HepG2 (cell line): ENCODE measurements at regions not wholly inside any gene's neighbourhood (a gene's known extent, or its start where the extent isn't known, plus 50 kb on each side); places are given as distances from the start of the nearest gene placed in this dataset.

Experiments used
- ARHGAP35 ChIP-seq: sonication (generic); formaldehyde crosslinking; IDR thresholded peaks from 2 replicates; pipeline ENCODE4 v1.9.0; 2022; ENCODE audit warnings: mild to moderate bottlenecking, inconsistent platforms, moderate library complexity, missing genetic modification reagents, borderline replicate concordance
- ATF2 ChIP-seq: sonication (generic); formaldehyde crosslinking; IDR thresholded peaks from 2 replicates; pipeline ENCODE4 v1.4.0; 2020; ENCODE audit warnings: missing genetic modification reagents
- CENPBD1 ChIP-seq: sonication (generic); formaldehyde crosslinking; IDR thresholded peaks from 2 replicates; pipeline ENCODE4 v1.8.0; 2022; ENCODE audit warnings: missing genetic modification reagents, low read depth, mild to moderate bottlenecking, borderline replicate concordance
- EHMT2 ChIP-seq: fragments of 200-600 bp; sonication (generic); IDR thresholded peaks from 2 replicates; pipeline ENCODE4 v1.7.0; 2017; ENCODE audit warnings: antibody characterized with exemption, low read depth, low read length, borderline replicate concordance
- FOXA1 ChIP-seq, 2 experiments: fragments of 450-650 bp in 1 of 2; sonication (generic) in 1 of 2; formaldehyde crosslinking in 1 of 2; IDR thresholded peaks; 2 replicates each; pipeline versions ENCODE4 v1.4.0 to v1.6.1; 2016 to 2020; ENCODE audit warnings: missing genetic modification reagents in 1 of 2
- FOXA3 ChIP-seq: IDR thresholded peaks from 2 replicates; pipeline ENCODE4 v1.6.1; 2016; ENCODE audit warnings: missing genetic modification reagents, missing compliant biosample characterization
- KDM6A ChIP-seq: IDR thresholded peaks from 2 replicates; pipeline ENCODE4 v1.6.1; 2016; ENCODE audit warnings: low read depth
- MYPOP ChIP-seq: sonication (generic); formaldehyde crosslinking; IDR thresholded peaks from 2 replicates; pipeline ENCODE4 v1.8.1; 2023; ENCODE audit warnings: mild to moderate bottlenecking, moderate library complexity, missing genetic modification reagents
- NCOA2 ChIP-seq: sonication (generic); formaldehyde crosslinking; IDR thresholded peaks from 2 replicates; pipeline ENCODE4 v1.8.0; 2022; ENCODE audit warnings: inconsistent platforms
- PITX1 ChIP-seq: sonication (generic); formaldehyde crosslinking; IDR thresholded peaks from 2 replicates; pipeline ENCODE4 v1.5.1; 2020; ENCODE audit warnings: mild to moderate bottlenecking, missing genetic modification reagents
- RARG ChIP-seq: sonication (generic); formaldehyde crosslinking; IDR thresholded peaks from 2 replicates; pipeline ENCODE4 v1.4.0; 2020; ENCODE audit warnings: low read depth, mild to moderate bottlenecking, missing genetic modification reagents
- SMC3 ChIP-seq: IDR thresholded peaks from 2 replicates; pipeline ENCODE4 v1.6.1; 2011; ENCODE audit warnings: low read length, improper control_type of control experiment
- THAP11 ChIP-seq: IDR thresholded peaks from 2 replicates; pipeline ENCODE4 v1.6.1; 2016; ENCODE audit warnings: missing biosample characterization, missing genetic modification reagents
- ZBTB40 ChIP-seq, 2 experiments: fragments of 450-650 bp in 1 of 2; sonication (generic) in 1 of 2; formaldehyde crosslinking in 1 of 2; IDR thresholded peaks; 2 replicates each; pipeline versions ENCODE4 v1.6.1 to v1.8.0; 2016 to 2022; ENCODE audit warnings: antibody characterized with exemption in 1 of 2, mild to moderate bottlenecking in 1 of 2, missing genetic modification reagents in 1 of 2
- ZNF24 ChIP-seq: fragments of 450-650 bp; IDR thresholded peaks from 2 replicates; pipeline ENCODE4 v1.6.1; 2017; ENCODE audit warnings: antibody characterized with exemption, mild to moderate bottlenecking
- ZNF326 ChIP-seq: sonication (generic); formaldehyde crosslinking; IDR thresholded peaks from 2 replicates; pipeline ENCODE4 v1.4.0; 2020; ENCODE audit warnings: missing genetic modification reagents, borderline replicate concordance
- ZNF468 ChIP-seq: sonication (generic); formaldehyde crosslinking; IDR thresholded peaks from 2 replicates; pipeline ENCODE4 v1.8.0; 2022; ENCODE audit warnings: mild to moderate bottlenecking, moderate library complexity, missing genetic modification reagents

GRCh38 chr11:122439866-122440810 lies 215.4 kb upstream of the UBASH3B start (continued):
- TF ChIP-seq ZBTB40 (IDR thresholded peaks at IDR 0.05), result no peak
- TF ChIP-seq ZBTB40 (CRISPR knock-in tag; IDR thresholded peaks at IDR 0.05), result no peak
- TF ChIP-seq ATF2 (CRISPR knock-in tag), result 0 out of 2 replicates have a peak, but pooled peaks have one; percentile 17
- TF ChIP-seq NCOA2 (CRISPR knock-in tag), result peak; percentile 21; the same call in 1 of the 2 replicates
- TF ChIP-seq FOXA3, result peak; percentile 35; the same call in 1 of the 2 replicates
- TF ChIP-seq SMC3, result no peak
- TF ChIP-seq FOXA1 (IDR thresholded peaks at IDR 0.05), result no peak
- TF ChIP-seq FOXA1 (CRISPR knock-in tag; IDR thresholded peaks at IDR 0.05), result no peak
- TF ChIP-seq ZNF24, result no peak
- no peak for TF ChIP-seq RARG (CRISPR knock-in tag)
- no peak for TF ChIP-seq ZNF326 (CRISPR knock-in tag)
- TF ChIP-seq ZNF468 (CRISPR knock-in tag), result no peak
- peak; percentile 94 for TF ChIP-seq EHMT2
- no peak for TF ChIP-seq MYPOP (CRISPR knock-in tag)
- TF ChIP-seq PITX1 (CRISPR knock-in tag), result peak; percentile 72; the same call in 1 of the 2 replicates
- peak; percentile 74 for TF ChIP-seq KDM6A (CRISPR knock-in tag)
- no peak for TF ChIP-seq CENPBD1 (CRISPR knock-in tag)
- TF ChIP-seq THAP11 (CRISPR knock-in tag), result no peak
- TF ChIP-seq ARHGAP35, result no peak
